GM23338 (cell line): ENCODE measurements at regions not wholly inside any gene's neighbourhood (a gene's known extent, or its start where the extent isn't known, plus 50 kb on each side); places are given as distances from the start of the nearest gene placed in this dataset.

Source experiments
- CREB1 ChIP-seq: fragments of 250-450 bp; sonication (Bioruptor Pico); IDR thresholded peaks from 2 replicates; pipeline ENCODE4 v1.5.0; 2020; ENCODE audit warnings: low read depth, mild to moderate bottlenecking, moderate library complexity
- EZH2 ChIP-seq: fragments of 200-600 bp; sonication (generic); IDR thresholded peaks from one replicate; pipeline ENCODE4 v1.8.0; 2017; ENCODE audit warnings: antibody characterized with exemption, mild to moderate bottlenecking, low read depth; ENCODE audit not compliant: unreplicated experiment
- EZH2phosphoT487 ChIP-seq: fragments of 200-600 bp; sonication (generic); IDR thresholded peaks from one replicate; pipeline ENCODE4 v1.8.1; 2018; ENCODE audit warnings: antibody characterized with exemption; ENCODE audit not compliant: unreplicated experiment
- POLR2AphosphoS5 ChIP-seq: IDR thresholded peaks from 2 replicates; pipeline ENCODE4 v1.6.1; 2016; ENCODE audit warnings: antibody characterized with exemption, low read depth
- TF ChIP-seq, protein P1 (sequence below), 2 experiments: fragments of 200-600 bp in 1 of 2; sonication (generic) in 1 of 2; conservative IDR thresholded peaks; 2 replicates each; pipeline versions ENCODE4 v1.5.1 to v1.6.1; 2016 to 2017; ENCODE audit warnings: antibody characterized with exemption in 2 of 2, low read depth in 2 of 2, mild to moderate bottlenecking in 2 of 2, moderate library complexity in 1 of 2
- TF ChIP-seq, protein P2 (sequence below): IDR thresholded peaks from one replicate; pipeline ENCODE4 v1.6.1; 2018; ENCODE audit warnings: antibody characterized with exemption; ENCODE audit not compliant: unreplicated experiment

DNA sequence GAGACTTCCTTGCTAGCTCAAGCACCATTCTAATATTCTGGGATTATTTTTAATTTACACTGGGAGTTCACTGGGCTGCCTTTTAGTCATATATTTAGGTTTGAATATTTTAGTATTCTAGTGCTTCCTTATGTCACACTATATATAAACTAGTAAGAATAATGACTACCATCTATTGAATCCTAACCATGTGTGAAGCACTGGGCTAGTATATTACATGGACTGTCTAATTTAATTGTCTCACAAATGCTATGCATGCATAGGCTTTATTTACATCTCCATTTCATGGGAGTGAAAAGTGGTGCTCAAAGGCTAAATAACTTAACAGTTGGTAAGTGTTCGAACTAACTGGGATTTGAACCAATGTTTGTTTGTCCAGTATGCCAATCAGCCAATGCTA lies 272.4 kb downstream of the RND3 start:
- TF ChIP-seq, protein P1, sequence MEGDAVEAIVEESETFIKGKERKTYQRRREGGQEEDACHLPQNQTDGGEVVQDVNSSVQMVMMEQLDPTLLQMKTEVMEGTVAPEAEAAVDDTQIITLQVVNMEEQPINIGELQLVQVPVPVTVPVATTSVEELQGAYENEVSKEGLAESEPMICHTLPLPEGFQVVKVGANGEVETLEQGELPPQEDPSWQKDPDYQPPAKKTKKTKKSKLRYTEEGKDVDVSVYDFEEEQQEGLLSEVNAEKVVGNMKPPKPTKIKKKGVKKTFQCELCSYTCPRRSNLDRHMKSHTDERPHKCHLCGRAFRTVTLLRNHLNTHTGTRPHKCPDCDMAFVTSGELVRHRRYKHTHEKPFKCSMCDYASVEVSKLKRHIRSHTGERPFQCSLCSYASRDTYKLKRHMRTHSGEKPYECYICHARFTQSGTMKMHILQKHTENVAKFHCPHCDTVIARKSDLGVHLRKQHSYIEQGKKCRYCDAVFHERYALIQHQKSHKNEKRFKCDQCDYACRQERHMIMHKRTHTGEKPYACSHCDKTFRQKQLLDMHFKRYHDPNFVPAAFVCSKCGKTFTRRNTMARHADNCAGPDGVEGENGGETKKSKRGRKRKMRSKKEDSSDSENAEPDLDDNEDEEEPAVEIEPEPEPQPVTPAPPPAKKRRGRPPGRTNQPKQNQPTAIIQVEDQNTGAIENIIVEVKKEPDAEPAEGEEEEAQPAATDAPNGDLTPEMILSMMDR (conservative IDR thresholded peaks at IDR 0.05; ENCODE audit: low read depth in 2 of 2): no peak
- TF ChIP-seq POLR2AphosphoS5 (no peak), EZH2 (no peak), CREB1 (CRISPR knock-in tag) (no peak), EZH2phosphoT487 (no peak)
- TF ChIP-seq, protein P2, sequence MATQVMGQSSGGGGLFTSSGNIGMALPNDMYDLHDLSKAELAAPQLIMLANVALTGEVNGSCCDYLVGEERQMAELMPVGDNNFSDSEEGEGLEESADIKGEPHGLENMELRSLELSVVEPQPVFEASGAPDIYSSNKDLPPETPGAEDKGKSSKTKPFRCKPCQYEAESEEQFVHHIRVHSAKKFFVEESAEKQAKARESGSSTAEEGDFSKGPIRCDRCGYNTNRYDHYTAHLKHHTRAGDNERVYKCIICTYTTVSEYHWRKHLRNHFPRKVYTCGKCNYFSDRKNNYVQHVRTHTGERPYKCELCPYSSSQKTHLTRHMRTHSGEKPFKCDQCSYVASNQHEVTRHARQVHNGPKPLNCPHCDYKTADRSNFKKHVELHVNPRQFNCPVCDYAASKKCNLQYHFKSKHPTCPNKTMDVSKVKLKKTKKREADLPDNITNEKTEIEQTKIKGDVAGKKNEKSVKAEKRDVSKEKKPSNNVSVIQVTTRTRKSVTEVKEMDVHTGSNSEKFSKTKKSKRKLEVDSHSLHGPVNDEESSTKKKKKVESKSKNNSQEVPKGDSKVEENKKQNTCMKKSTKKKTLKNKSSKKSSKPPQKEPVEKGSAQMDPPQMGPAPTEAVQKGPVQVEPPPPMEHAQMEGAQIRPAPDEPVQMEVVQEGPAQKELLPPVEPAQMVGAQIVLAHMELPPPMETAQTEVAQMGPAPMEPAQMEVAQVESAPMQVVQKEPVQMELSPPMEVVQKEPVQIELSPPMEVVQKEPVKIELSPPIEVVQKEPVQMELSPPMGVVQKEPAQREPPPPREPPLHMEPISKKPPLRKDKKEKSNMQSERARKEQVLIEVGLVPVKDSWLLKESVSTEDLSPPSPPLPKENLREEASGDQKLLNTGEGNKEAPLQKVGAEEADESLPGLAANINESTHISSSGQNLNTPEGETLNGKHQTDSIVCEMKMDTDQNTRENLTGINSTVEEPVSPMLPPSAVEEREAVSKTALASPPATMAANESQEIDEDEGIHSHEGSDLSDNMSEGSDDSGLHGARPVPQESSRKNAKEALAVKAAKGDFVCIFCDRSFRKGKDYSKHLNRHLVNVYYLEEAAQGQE: no peak
